ENCODE measurements at regions not wholly inside any gene's neighbourhood (a gene's known extent, or its start where the extent isn't known, plus 50 kb on each side); places are given as distances from the start of the nearest gene placed in this dataset.

GRCh38 chr6:63446405-63446804, 125.9 kb upstream of the LOC128125822 start:
- Histone ChIP-seq H3K4me1 (ENCODE audit: control insufficient read depth in 1 of 2, insufficient read depth in 2 of 2, low read length in 2 of 2) (no peaks in the 10 kb centered on the region), H3K27ac (ENCODE audit: low read depth, low read length) (no peak overlapping the region), H3K9me3 (ENCODE audit: insufficient read depth, low read depth, low read length) (peaks cover 7% of the 10 kb centered on the region), H3K36me3 (ENCODE audit: control insufficient read depth in 1 of 2, insufficient read depth in 2 of 2, low read length in 2 of 2) (no peaks in the 10 kb centered on the region), H3K79me1 (ENCODE audit: low read length) (no peaks in the 10 kb centered on the region), H2BK12ac (ENCODE audit: low read length) (no peak overlapping the region), H3K23ac (ENCODE audit: low read length) (no peak overlapping the region), H3K9ac (ENCODE audit: low read length) (no peak overlapping the region), H3K79me2 (ENCODE audit: control insufficient read depth, insufficient read depth, low read length, poor library complexity) (no peaks in the 10 kb centered on the region), H4K91ac (ENCODE audit: low read depth, low read length) (no peak overlapping the region), H3K18ac (ENCODE audit: low read length) (no peak overlapping the region), H3K27me3 (ENCODE audit: insufficient read depth, low read length) (no peaks in the 10 kb centered on the region), H2AFZ (ENCODE audit: insufficient read depth, low read length, poor library complexity) (no peak overlapping the region), H3K4me2 (ENCODE audit: low read length) (no peak overlapping the region), H3K14ac (ENCODE audit: low read length) (no peak overlapping the region), H4K12ac (ENCODE audit: low read depth, low read length) (no peak overlapping the region), H2BK120ac (ENCODE audit: insufficient read depth, low read length, poor library complexity) (no peak overlapping the region), H2AK5ac (ENCODE audit: low read length) (no peak overlapping the region), H3K4ac (ENCODE audit: low read depth, low read length) (no peak overlapping the region), H3K4me3 (ENCODE audit: low read depth, low read length) (no peak overlapping the region), H4K8ac (ENCODE audit: low read depth, low read length) (no peak overlapping the region), H2BK5ac (ENCODE audit: low read depth, low read length, poor library complexity) (no peak overlapping the region)
- no peak for DNase-seq
- 100% methylated on average over 1 of the region's 5 CpGs for WGBS (ENCODE audit: extremely low coverage, insufficient coverage, insufficient read length)

GRCh38 chr6:63447134-63447533, 125.1 kb upstream of the LOC128125822 start:
- no CpG with 5 or more reads among the region's 1 CpG for WGBS (ENCODE audit: extremely low coverage, insufficient coverage, insufficient read length)
- no peak overlapping the region for H3K23ac ChIP-seq (ENCODE audit: low read length)
- H3K9ac ChIP-seq (ENCODE audit: low read length) = no peak overlapping the region

GRCh38 chr6:63448229-63448628, 124.1 kb upstream of the LOC128125822 start:
- Histone ChIP-seq H4K91ac (ENCODE audit: low read depth, low read length) (no peak overlapping the region), H4K12ac (ENCODE audit: low read depth, low read length) (no peak overlapping the region), H3K27ac (ENCODE audit: low read depth, low read length) (no peak overlapping the region), H3K9ac (ENCODE audit: low read length) (no peak overlapping the region), H3K23ac (ENCODE audit: low read length) (no peak overlapping the region), H3K79me2 (ENCODE audit: control insufficient read depth, insufficient read depth, low read length, poor library complexity) (no peaks in the 10 kb centered on the region), H3K4me3 (ENCODE audit: low read depth, low read length) (no peak overlapping the region), H2BK120ac (ENCODE audit: insufficient read depth, low read length, poor library complexity) (no peak overlapping the region), H2BK12ac (ENCODE audit: low read length) (no peak overlapping the region), H3K4me2 (ENCODE audit: low read length) (no peak overlapping the region), H3K14ac (ENCODE audit: low read length) (no peak overlapping the region), H3K27me3 (ENCODE audit: insufficient read depth, low read length) (no peaks in the 10 kb centered on the region), H3K4me1 (ENCODE audit: control insufficient read depth in 1 of 2, insufficient read depth in 2 of 2, low read length in 2 of 2) (no peaks in the 10 kb centered on the region), H2AFZ (ENCODE audit: insufficient read depth, low read length, poor library complexity) (no peak overlapping the region), H4K8ac (ENCODE audit: low read depth, low read length) (no peak overlapping the region), H3K4ac (ENCODE audit: low read depth, low read length) (no peak overlapping the region), H2AK5ac (ENCODE audit: low read length) (no peak overlapping the region), H2BK5ac (ENCODE audit: low read depth, low read length, poor library complexity) (no peak overlapping the region), H3K36me3 (ENCODE audit: control insufficient read depth in 1 of 2, insufficient read depth in 2 of 2, low read length in 2 of 2) (no peaks in the 10 kb centered on the region), H3K18ac (ENCODE audit: low read length) (no peak overlapping the region), H3K9me3 (ENCODE audit: insufficient read depth, low read depth, low read length) (peaks cover 2% of the 10 kb centered on the region), H3K79me1 (ENCODE audit: low read length) (no peaks in the 10 kb centered on the region)
- DNase-seq = peak in 1 of 2 donors; percentile 31
- WGBS (ENCODE audit: extremely low coverage, insufficient coverage, insufficient read length) = no CpG with 5 or more reads among the region's 5 CpGs

More at GRCh38 chr6:63447134-63447533, 125.1 kb upstream of the LOC128125822 start:
- H3K27me3 ChIP-seq (ENCODE audit: insufficient read depth, low read length) = no peaks in the 10 kb centered on the region
- no peaks in the 10 kb centered on the region for H3K4me1 ChIP-seq (ENCODE audit: control insufficient read depth in 1 of 2, insufficient read depth in 2 of 2, low read length in 2 of 2)
- no peak overlapping the region for H4K12ac ChIP-seq (ENCODE audit: low read depth, low read length)
- H2BK5ac ChIP-seq (ENCODE audit: low read depth, low read length, poor library complexity) = no peak overlapping the region
- H4K91ac ChIP-seq (ENCODE audit: low read depth, low read length) = no peak overlapping the region
- H3K4me2 ChIP-seq (ENCODE audit: low read length) = no peak overlapping the region
- no peaks in the 10 kb centered on the region for H3K79me2 ChIP-seq (ENCODE audit: control insufficient read depth, insufficient read depth, low read length, poor library complexity)
- no peaks in the 10 kb centered on the region for H3K79me1 ChIP-seq (ENCODE audit: low read length)
- no peaks in the 10 kb centered on the region for H3K36me3 ChIP-seq (ENCODE audit: control insufficient read depth in 1 of 2, insufficient read depth in 2 of 2, low read length in 2 of 2)
- DNase-seq = no peak
- no peak overlapping the region for H3K27ac ChIP-seq (ENCODE audit: low read depth, low read length)
- no peak overlapping the region for H2BK120ac ChIP-seq (ENCODE audit: insufficient read depth, low read length, poor library complexity)
- H2AK5ac ChIP-seq (ENCODE audit: low read length) = no peak overlapping the region
- no peak overlapping the region for H4K8ac ChIP-seq (ENCODE audit: low read depth, low read length)
- no peak overlapping the region for H3K18ac ChIP-seq (ENCODE audit: low read length)
- no peak overlapping the region for H2BK12ac ChIP-seq (ENCODE audit: low read length)
- no peak overlapping the region for H3K14ac ChIP-seq (ENCODE audit: low read length)
- no peak overlapping the region for H3K4me3 ChIP-seq (ENCODE audit: low read depth, low read length)
- H2AFZ ChIP-seq (ENCODE audit: insufficient read depth, low read length, poor library complexity) = no peak overlapping the region
- peaks cover 7% of the 10 kb centered on the region for H3K9me3 ChIP-seq (ENCODE audit: insufficient read depth, low read depth, low read length)
- no peak overlapping the region for H3K4ac ChIP-seq (ENCODE audit: low read depth, low read length)

GRCh38 chr6:63449714-63450113, 122.6 kb upstream of the LOC128125822 start:
- no peak overlapping the region for H3K23ac ChIP-seq (ENCODE audit: low read length)
- no peaks in the 10 kb centered on the region for H3K9me3 ChIP-seq (ENCODE audit: insufficient read depth, low read depth, low read length)
- H3K18ac ChIP-seq (ENCODE audit: low read length) = no peak overlapping the region
- no peak overlapping the region for H2BK120ac ChIP-seq (ENCODE audit: insufficient read depth, low read length, poor library complexity)
- no peak overlapping the region for H4K91ac ChIP-seq (ENCODE audit: low read depth, low read length)
- no peak overlapping the region for H3K27ac ChIP-seq (ENCODE audit: low read depth, low read length)
- H3K9ac ChIP-seq (ENCODE audit: low read length) = no peak overlapping the region
- H2BK5ac ChIP-seq (ENCODE audit: low read depth, low read length, poor library complexity) = no peak overlapping the region
- H4K12ac ChIP-seq (ENCODE audit: low read depth, low read length) = no peak overlapping the region
- no peaks in the 10 kb centered on the region for H3K79me2 ChIP-seq (ENCODE audit: control insufficient read depth, insufficient read depth, low read length, poor library complexity)
- no peak overlapping the region for H2AK5ac ChIP-seq (ENCODE audit: low read length)
- H3K4me2 ChIP-seq (ENCODE audit: low read length) = no peak overlapping the region
- no peak overlapping the region for H2BK12ac ChIP-seq (ENCODE audit: low read length)
- no peak overlapping the region for H3K14ac ChIP-seq (ENCODE audit: low read length)
- H3K27me3 ChIP-seq (ENCODE audit: insufficient read depth, low read length) = no peaks in the 10 kb centered on the region
- no peaks in the 10 kb centered on the region for H3K79me1 ChIP-seq (ENCODE audit: low read length)
- no peaks in the 10 kb centered on the region for H3K4me1 ChIP-seq (ENCODE audit: control insufficient read depth in 1 of 2, insufficient read depth in 2 of 2, low read length in 2 of 2)
- H4K8ac ChIP-seq (ENCODE audit: low read depth, low read length) = no peak overlapping the region
- WGBS (ENCODE audit: extremely low coverage, insufficient coverage, insufficient read length) = no CpG with 5 or more reads among the region's 2 CpGs
- H2AFZ ChIP-seq (ENCODE audit: insufficient read depth, low read length, poor library complexity) = no peak overlapping the region
- no peaks in the 10 kb centered on the region for H3K36me3 ChIP-seq (ENCODE audit: control insufficient read depth in 1 of 2, insufficient read depth in 2 of 2, low read length in 2 of 2)
- H3K4ac ChIP-seq (ENCODE audit: low read depth, low read length) = no peak overlapping the region
- no peak overlapping the region for H3K4me3 ChIP-seq (ENCODE audit: low read depth, low read length)
- no peak for DNase-seq

Data from trophoblast cell (in vitro differentiated cells and primary cell).